ENCODE measurements at regions not wholly inside any gene's neighbourhood (a gene's known extent, or its start where the extent isn't known, plus 50 kb on each side); places are given as distances from the start of the nearest gene placed in this dataset.

DNA sequence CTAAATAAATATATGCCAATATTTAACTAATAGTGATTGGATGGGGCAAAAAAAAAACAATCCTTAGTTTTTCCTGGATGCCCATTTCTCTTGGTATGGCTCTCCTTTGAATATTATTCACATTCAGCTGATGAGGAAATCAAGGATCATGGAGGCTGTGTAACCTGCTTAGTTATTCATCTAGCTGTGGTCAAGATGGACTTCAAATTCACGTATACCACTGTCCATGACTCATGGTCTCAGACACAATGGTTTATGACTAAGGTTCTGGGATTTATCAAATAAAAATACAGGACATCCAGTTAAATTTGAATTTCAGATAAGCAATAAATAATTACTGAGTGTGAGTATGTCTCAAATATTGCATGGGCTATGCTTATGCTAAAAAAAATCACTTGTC, 191.5 kb upstream of the CELF2 start (continued):
- no peak for TF ChIP-seq HDAC2 (IDR thresholded peaks at IDR 0.05)

- H3K4me3 ChIP-seq: no peak overlapping the region
- TF ChIP-seq ZNF302 (CRISPR knock-in tag; IDR thresholded peaks at IDR 0.05) (no peak), FOSL2 (IDR thresholded peaks at IDR 0.05) (no peak), FOSL2 (CRISPR knock-in tag; IDR thresholded peaks at IDR 0.05) (no peak), RCOR1 (IDR thresholded peaks at IDR 0.05; ENCODE audit: low read depth, low read length) (no peak), ZFP36 (IDR thresholded peaks at IDR 0.05; ENCODE audit: borderline replicate concordance, partially characterized antibody) (no peak), KDM5A (IDR thresholded peaks at IDR 0.05) (no peak), RNF2 (IDR thresholded peaks at IDR 0.05; ENCODE audit: borderline replicate concordance, low read depth) (no peak), CBX2 (IDR thresholded peaks at IDR 0.05; ENCODE audit: borderline replicate concordance, low read depth) (no peak), MAZ (IDR thresholded peaks at IDR 0.05; ENCODE audit: borderline replicate concordance, low read depth, low read length) (no peak), HMGXB4 (CRISPR knock-in tag; IDR thresholded peaks at IDR 0.05; ENCODE audit: borderline replicate concordance) (no peak), PHF8 (IDR thresholded peaks at IDR 0.05; ENCODE audit: borderline replicate concordance, low read depth) (no peak), HEYL (CRISPR knock-in tag; IDR thresholded peaks at IDR 0.05) (no peak), ZSCAN20 (CRISPR knock-in tag; IDR thresholded peaks at IDR 0.05) (no peak), JUNB (IDR thresholded peaks at IDR 0.05) (no peak), POLR2A (IDR thresholded peaks at IDR 0.05; ENCODE audit: low read length) (no peak)
- POLR2A ChIA-PET: no interaction called here
- H3K4me1 ChIP-seq: no peaks in the 10 kb centered on the region
- CTCF ChIA-PET: no interaction called here
- no peak overlapping the region for H3K27ac ChIP-seq
- H3K4me2 ChIP-seq: no peak overlapping the region
- ATAC-seq (no peak), DNase-seq (ENCODE audit: low read depth in 1 of 2, low spot score in 1 of 2) (no peak), FAIRE-seq (no peak)
- H3K9me3 ChIP-seq: 0 out of 3 replicates have a peak, but pooled peaks cover 7% of the 10 kb centered on the region
Observed at GRCh38 chr10:10828623-10829022, 189.0 kb upstream of the CELF2 start.

DNA sequence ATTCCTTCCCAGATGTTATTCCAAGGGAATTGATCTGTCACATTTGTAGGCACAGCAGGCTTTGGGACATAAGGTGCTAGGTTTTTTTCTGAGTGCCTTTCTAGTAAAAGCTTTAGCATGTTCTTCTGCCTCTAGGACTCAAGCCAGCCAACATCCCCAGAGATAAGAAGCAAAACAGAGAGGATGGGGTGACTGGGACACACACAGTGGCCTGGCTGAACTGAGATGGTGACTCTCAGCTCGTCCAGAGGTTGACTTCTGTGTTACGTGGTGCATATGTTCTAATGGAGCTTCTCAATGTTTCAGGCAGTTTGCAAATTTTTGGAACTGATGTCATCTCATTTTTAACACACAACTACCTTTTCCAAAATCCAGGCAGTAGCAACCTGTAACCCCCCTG, 188.1 kb upstream of the CELF2 start:
- H3K27ac ChIP-seq: no peak overlapping the region
- no peaks in the 10 kb centered on the region for H3K4me1 ChIP-seq
- H3K4me2 ChIP-seq: no peak overlapping the region
- no peak for ATAC-seq
- POLR2A ChIA-PET: no interaction called here
- H3K4me3 ChIP-seq: no peak overlapping the region
- DNase-seq (ENCODE audit: low read depth in 1 of 2, low spot score in 1 of 2): no peak
- H3K9me3 ChIP-seq: 0 out of 3 replicates have a peak, but pooled peaks cover 7% of the 10 kb centered on the region
- no peak for TF ChIP-seq ZFP36 (IDR thresholded peaks at IDR 0.05; ENCODE audit: borderline replicate concordance, partially characterized antibody)
- 5% methylated on average over 2 of the region's 2 CpGs for WGBS (ENCODE audit: missing lambda C conversion rate)
- no peak for FAIRE-seq
- CTCF ChIA-PET: no interaction called here

DNA sequence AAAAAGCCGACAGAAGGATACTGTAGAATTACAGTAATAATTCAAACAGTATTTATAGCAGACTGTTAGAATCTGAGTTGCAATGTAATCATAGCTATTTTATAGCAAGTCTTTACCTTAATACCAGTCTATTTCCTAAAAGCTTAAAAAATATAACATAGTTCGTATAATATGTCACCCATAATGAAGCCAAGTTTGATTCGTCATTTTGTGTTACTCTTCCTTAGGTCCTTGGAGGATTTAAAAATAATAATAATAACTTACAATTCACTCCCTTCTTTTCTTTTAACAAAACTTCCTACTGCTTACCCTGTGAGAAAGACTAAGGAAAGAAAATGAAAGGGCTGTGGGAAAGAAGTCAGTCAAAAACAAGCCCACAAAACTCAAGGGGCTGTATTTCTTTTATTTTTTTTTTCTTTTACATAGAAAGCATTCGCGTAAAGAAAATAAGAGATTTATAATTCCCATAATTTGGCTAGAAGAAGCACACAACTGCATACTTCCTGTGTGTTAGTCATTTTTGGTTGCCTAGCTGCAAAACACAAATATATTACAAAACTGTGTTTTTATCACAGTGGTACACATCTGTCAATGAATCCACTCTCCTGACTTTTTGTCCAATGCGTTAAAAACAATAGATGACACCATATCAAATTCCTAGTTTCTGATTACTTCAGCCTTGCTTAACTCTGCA, 187.2 kb upstream of the CELF2 start:
- POLR2A ChIA-PET: no interaction called here
- WGBS (ENCODE audit: missing lambda C conversion rate): 53% methylated on average over 6 of the region's 6 CpGs
- DNase-seq (ENCODE audit: low read depth in 1 of 2, low spot score in 1 of 2) (no peak), ATAC-seq (no peak), FAIRE-seq (no peak)
- H3K9me3 ChIP-seq: 0 out of 3 replicates have a peak, but pooled peaks cover 7% of the 10 kb centered on the region
- no peak overlapping the region for H3K27ac ChIP-seq
- H3K4me2 ChIP-seq: no peak overlapping the region
- no peaks in the 10 kb centered on the region for H3K4me1 ChIP-seq
- TF ChIP-seq CEBPB (IDR thresholded peaks at IDR 0.05) (no peak), CHD2 (IDR thresholded peaks at IDR 0.05; ENCODE audit: low read length, partially characterized antibody) (no peak), ZFP36 (IDR thresholded peaks at IDR 0.05; ENCODE audit: borderline replicate concordance, partially characterized antibody) (no peak), MYC (IDR thresholded peaks at IDR 0.05; ENCODE audit: borderline replicate concordance, low read length) (no peak), FOSL2 (IDR thresholded peaks at IDR 0.05) (no peak), FOSL2 (CRISPR knock-in tag; IDR thresholded peaks at IDR 0.05) (no peak)
- H3K4me3 ChIP-seq: no peak overlapping the region
- CTCF ChIA-PET: no interaction called here
